ENCODE measurements at regions not wholly inside any gene's neighbourhood (a gene's known extent, or its start where the extent isn't known, plus 50 kb on each side); places are given as distances from the start of the nearest gene placed in this dataset.

- DNase-seq (ENCODE audit: low read depth in 3 of 3): no peak
These were observed 269.1 kb downstream of the MTRR start for GRCh38 chr5:8137941-8138550.

GRCh38 chr5:8138884-8139283 lies 269.9 kb downstream of the MTRR start:
- no peak for DNase-seq (ENCODE audit: low read depth in 3 of 3)

- no peak for DNase-seq (ENCODE audit: low read depth in 3 of 3)
These were observed 281.8 kb downstream of the MTRR start for GRCh38 chr5:8150791-8151190.

GRCh38 chr5:8156706-8157105 lies 287.8 kb downstream of the MTRR start:
- no peak for DNase-seq (ENCODE audit: low read depth in 3 of 3)

GRCh38 chr5:8157320-8157822 lies 288.4 kb downstream of the MTRR start:
- no peak for DNase-seq (ENCODE audit: low read depth in 3 of 3)

GRCh38 chr5:8176101-8176693 lies 307.2 kb downstream of the MTRR start:
- DNase-seq (ENCODE audit: low read depth in 3 of 3): no peak

- no peak for DNase-seq (ENCODE audit: low read depth in 3 of 3)
These were observed 315.6 kb downstream of the MTRR start for GRCh38 chr5:8184455-8185063.

GRCh38 chr5:8185852-8186251 lies 316.9 kb downstream of the MTRR start:
- DNase-seq (ENCODE audit: low read depth in 3 of 3): no peak

GRCh38 chr5:8188874-8189565 lies 320.1 kb downstream of the MTRR start:
- no peak for DNase-seq (ENCODE audit: low read depth in 3 of 3)

- DNase-seq (ENCODE audit: low read depth in 3 of 3): no peak
These were observed 323.9 kb downstream of the MTRR start for GRCh38 chr5:8192840-8193239.

- no peak for DNase-seq (ENCODE audit: low read depth in 3 of 3)
These were observed 327.1 kb downstream of the MTRR start for GRCh38 chr5:8196061-8196460.

- no peak for DNase-seq (ENCODE audit: low read depth in 3 of 3)
These were observed 339.4 kb downstream of the MTRR start for GRCh38 chr5:8208307-8208706.

GRCh38 chr5:8209500-8209899 lies 340.6 kb downstream of the MTRR start:
- no peak for DNase-seq (ENCODE audit: low read depth in 3 of 3)

GRCh38 chr5:8213701-8214240 lies 344.8 kb downstream of the MTRR start:
- no peak for DNase-seq (ENCODE audit: low read depth in 3 of 3)

GRCh38 chr5:8216921-8217320 lies 348.0 kb downstream of the MTRR start:
- DNase-seq (ENCODE audit: low read depth in 3 of 3): no peak

- DNase-seq (ENCODE audit: low read depth in 3 of 3): no peak
These were observed 357.2 kb downstream of the MTRR start for GRCh38 chr5:8226148-8226547.

GRCh38 chr5:8227112-8227511 lies 358.2 kb downstream of the MTRR start:
- DNase-seq (ENCODE audit: low read depth in 3 of 3): no peak

- no peak for DNase-seq (ENCODE audit: low read depth in 3 of 3)
These were observed 360.6 kb downstream of the MTRR start for GRCh38 chr5:8229551-8229950.

GRCh38 chr5:8230868-8231267 lies 361.9 kb downstream of the MTRR start:
- no peak for DNase-seq (ENCODE audit: low read depth in 3 of 3)

- DNase-seq (ENCODE audit: low read depth in 3 of 3): no peak
These were observed 364.5 kb downstream of the MTRR start for GRCh38 chr5:8233479-8233878.

GRCh38 chr5:8234179-8234770 lies 365.3 kb downstream of the MTRR start:
- DNase-seq (ENCODE audit: low read depth in 3 of 3): no peak

GRCh38 chr5:8238080-8238479 lies 369.1 kb downstream of the MTRR start:
- DNase-seq (ENCODE audit: low read depth in 3 of 3): no peak
